Testis (tissue), 2 donors: ENCODE measurements at regions not wholly inside any gene's neighbourhood (a gene's known extent, or its start where the extent isn't known, plus 50 kb on each side); places are given as distances from the start of the nearest gene placed in this dataset.

ENCODE experiments used
- CTCF ChIP-seq, 3 experiments: fragments of 450-650 bp in 2 of 3; fragments of 200-600 bp in 1 of 3; sonication (generic) in 1 of 3; IDR thresholded peaks; one replicate each; pipeline ENCODE4 v1.5.1; 2016 to 2019; ENCODE audit warnings: antibody characterized with exemption in 3 of 3, mild to moderate bottlenecking in 2 of 3, moderate library complexity in 1 of 3
- POLR2A ChIP-seq: fragments of 450-650 bp; IDR thresholded peaks from one replicate; pipeline ENCODE4 v1.6.1; 2017; ENCODE audit warnings: antibody characterized with exemption, mild to moderate bottlenecking, moderate library complexity

- TF ChIP-seq POLR2A, result no peak
- no peak for TF ChIP-seq CTCF (IDR thresholded peaks at IDR 0.05)
These were observed 130.2 kb upstream of the MID1 start for GRCh38 chrX:10750581-10750980.
